HUES48 (cell line): ENCODE measurements at regions not wholly inside any gene's neighbourhood (a gene's known extent, or its start where the extent isn't known, plus 50 kb on each side); places are given as distances from the start of the nearest gene placed in this dataset.

Source experiments
- H3K27ac ChIP-seq: one replicate; pipeline ENCODE4 v1.7.0; 2013; ENCODE audit warnings: low read depth, low read length, inconsistent platforms
- H3K27me3 ChIP-seq: 2 replicates; pipeline ENCODE4 v1.6.1; 2013; ENCODE audit warnings: mild to moderate bottlenecking, low read length; ENCODE audit not compliant: control insufficient read depth, insufficient read depth
- H3K36me3 ChIP-seq: 2 replicates; pipeline ENCODE4 v1.6.1; 2013; ENCODE audit warnings: low read length; ENCODE audit not compliant: control insufficient read depth, insufficient read depth
- H3K4me1 ChIP-seq: 2 replicates; pipeline ENCODE4 v1.6.1; 2013; ENCODE audit warnings: mild to moderate bottlenecking, low read length; ENCODE audit not compliant: control insufficient read depth, insufficient read depth
- H3K4me3 ChIP-seq: 2 replicates; pipeline ENCODE4 v1.5.1; 2013; ENCODE audit warnings: mild to moderate bottlenecking, low read depth, low read length
- H3K9ac ChIP-seq: 2 replicates; pipeline ENCODE4 v1.6.1; 2013; ENCODE audit warnings: mild to moderate bottlenecking, low read depth, low read length, moderate library complexity
- H3K9me3 ChIP-seq: 2 replicates; pipeline ENCODE4 v1.6.1; 2013; ENCODE audit warnings: low read length; ENCODE audit not compliant: control insufficient read depth, insufficient read depth

GRCh38 chr22:34687116-34687515, 378.8 kb upstream of the ISX start:
- no peaks in the 10 kb centered on the region for H3K9me3 ChIP-seq
- no peak overlapping the region for H3K4me3 ChIP-seq
- H3K27ac ChIP-seq = no peak overlapping the region
- no peak overlapping the region for H3K9ac ChIP-seq
- no peaks in the 10 kb centered on the region for H3K27me3 ChIP-seq
- no peaks in the 10 kb centered on the region for H3K4me1 ChIP-seq
- no peaks in the 10 kb centered on the region for H3K36me3 ChIP-seq

GRCh38 chr22:34688825-34689224, 377.1 kb upstream of the ISX start:
- Histone ChIP-seq H3K4me1 (no peaks in the 10 kb centered on the region), H3K36me3 (no peaks in the 10 kb centered on the region), H3K9ac (no peak overlapping the region), H3K27ac (no peak overlapping the region), H3K27me3 (no peaks in the 10 kb centered on the region), H3K9me3 (no peaks in the 10 kb centered on the region), H3K4me3 (no peak overlapping the region)

DNA sequence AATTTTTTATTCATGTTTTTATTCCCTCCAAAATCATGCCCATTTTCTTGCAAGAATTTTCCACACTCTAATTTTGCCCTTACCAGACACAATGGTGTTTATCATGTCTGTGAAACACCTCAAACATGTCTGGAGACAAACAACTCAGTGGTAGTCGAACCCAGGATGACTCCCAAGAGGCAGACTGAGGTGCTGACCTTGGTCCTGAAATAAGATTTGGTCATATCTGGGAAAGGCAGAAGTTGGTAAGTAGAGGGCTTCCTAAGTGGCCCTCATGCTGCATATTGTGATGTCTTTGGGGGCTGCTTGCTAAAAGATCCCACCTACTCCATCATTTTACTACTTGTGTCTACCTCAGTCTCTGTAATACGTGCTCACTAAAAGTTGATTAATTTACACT, 369.4 kb upstream of the ISX start:
- Histone ChIP-seq H3K27ac (no peak overlapping the region), H3K4me1 (no peaks in the 10 kb centered on the region), H3K36me3 (no peaks in the 10 kb centered on the region), H3K4me3 (no peak overlapping the region), H3K9me3 (no peaks in the 10 kb centered on the region), H3K9ac (no peak overlapping the region), H3K27me3 (no peaks in the 10 kb centered on the region)

GRCh38 chr22:34702279-34702678, 363.7 kb upstream of the ISX start:
- Histone ChIP-seq H3K9ac (no peak overlapping the region), H3K27me3 (no peaks in the 10 kb centered on the region), H3K4me1 (no peaks in the 10 kb centered on the region), H3K9me3 (no peaks in the 10 kb centered on the region), H3K27ac (no peak overlapping the region), H3K36me3 (no peaks in the 10 kb centered on the region), H3K4me3 (no peak overlapping the region)

GRCh38 chr22:34709641-34710040, 356.3 kb upstream of the ISX start:
- no peaks in the 10 kb centered on the region for H3K9me3 ChIP-seq
- no peaks in the 10 kb centered on the region for H3K4me1 ChIP-seq
- H3K27ac ChIP-seq = no peak overlapping the region
- H3K36me3 ChIP-seq = no peaks in the 10 kb centered on the region
- H3K4me3 ChIP-seq = no peak overlapping the region
- no peak overlapping the region for H3K9ac ChIP-seq
- no peaks in the 10 kb centered on the region for H3K27me3 ChIP-seq

- H3K4me3 ChIP-seq = no peak overlapping the region
- H3K27me3 ChIP-seq = no peaks in the 10 kb centered on the region
Observed at GRCh38 chr22:34722901-34723300, 343.1 kb upstream of the ISX start.

DNA sequence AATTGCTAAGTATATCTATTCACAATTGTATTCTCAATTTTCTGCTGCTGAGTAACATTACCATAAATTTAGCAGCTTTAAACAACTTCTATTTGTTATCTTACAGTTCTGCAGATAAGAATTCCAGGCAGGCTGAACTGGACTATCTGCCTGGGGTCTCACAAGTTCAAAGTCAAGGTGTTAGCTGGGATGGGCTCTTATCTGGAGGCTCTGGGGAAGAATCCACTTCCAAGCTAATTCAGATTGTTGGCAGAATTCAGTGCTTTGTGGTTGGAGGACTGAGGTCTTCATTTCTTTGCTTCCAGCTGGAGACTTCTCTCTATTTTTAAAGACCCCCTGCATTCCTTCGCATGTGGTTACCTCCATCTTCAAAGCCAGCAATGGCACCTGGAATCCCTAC, 329.9 kb upstream of the ISX start:
- H3K4me3 ChIP-seq = no peak overlapping the region

More at GRCh38 chr22:34722901-34723300, 343.1 kb upstream of the ISX start:
- Histone ChIP-seq H3K4me1 (no peaks in the 10 kb centered on the region), H3K9me3 (peaks cover 3% of the 10 kb centered on the region; the same call in 1 of the 2 replicates), H3K9ac (no peak overlapping the region), H3K36me3 (no peaks in the 10 kb centered on the region), H3K27ac (no peak overlapping the region)

GRCh38 chr22:34738661-34739400, 327.1 kb upstream of the ISX start:
- H3K27ac ChIP-seq = no peak overlapping the region
- H3K27me3 ChIP-seq = no peaks in the 10 kb centered on the region
- no peak overlapping the region for H3K4me3 ChIP-seq
- peaks cover 6% of the 10 kb centered on the region for H3K4me1 ChIP-seq
- no peak overlapping the region for H3K9ac ChIP-seq
- H3K9me3 ChIP-seq = 0 out of 2 replicates have a peak, but pooled peaks cover 3% of the 10 kb centered on the region
- no peaks in the 10 kb centered on the region for H3K36me3 ChIP-seq

More for the DNA sequence above, 329.9 kb upstream of the ISX start:
- Histone ChIP-seq H3K27ac (no peak overlapping the region), H3K9ac (no peak overlapping the region), H3K4me1 (no peaks in the 10 kb centered on the region), H3K36me3 (no peaks in the 10 kb centered on the region), H3K9me3 (0 out of 2 replicates have a peak, but pooled peaks cover 6% of the 10 kb centered on the region), H3K27me3 (no peaks in the 10 kb centered on the region)

GRCh38 chr22:34743110-34743751, 322.7 kb upstream of the ISX start:
- peaks cover 6% of the 10 kb centered on the region for H3K4me1 ChIP-seq
- no peak overlapping the region for H3K4me3 ChIP-seq
- H3K27me3 ChIP-seq = no peaks in the 10 kb centered on the region
- H3K9ac ChIP-seq = no peak overlapping the region
- H3K36me3 ChIP-seq = no peaks in the 10 kb centered on the region
- no peak overlapping the region for H3K27ac ChIP-seq
- H3K9me3 ChIP-seq = no peaks in the 10 kb centered on the region

DNA sequence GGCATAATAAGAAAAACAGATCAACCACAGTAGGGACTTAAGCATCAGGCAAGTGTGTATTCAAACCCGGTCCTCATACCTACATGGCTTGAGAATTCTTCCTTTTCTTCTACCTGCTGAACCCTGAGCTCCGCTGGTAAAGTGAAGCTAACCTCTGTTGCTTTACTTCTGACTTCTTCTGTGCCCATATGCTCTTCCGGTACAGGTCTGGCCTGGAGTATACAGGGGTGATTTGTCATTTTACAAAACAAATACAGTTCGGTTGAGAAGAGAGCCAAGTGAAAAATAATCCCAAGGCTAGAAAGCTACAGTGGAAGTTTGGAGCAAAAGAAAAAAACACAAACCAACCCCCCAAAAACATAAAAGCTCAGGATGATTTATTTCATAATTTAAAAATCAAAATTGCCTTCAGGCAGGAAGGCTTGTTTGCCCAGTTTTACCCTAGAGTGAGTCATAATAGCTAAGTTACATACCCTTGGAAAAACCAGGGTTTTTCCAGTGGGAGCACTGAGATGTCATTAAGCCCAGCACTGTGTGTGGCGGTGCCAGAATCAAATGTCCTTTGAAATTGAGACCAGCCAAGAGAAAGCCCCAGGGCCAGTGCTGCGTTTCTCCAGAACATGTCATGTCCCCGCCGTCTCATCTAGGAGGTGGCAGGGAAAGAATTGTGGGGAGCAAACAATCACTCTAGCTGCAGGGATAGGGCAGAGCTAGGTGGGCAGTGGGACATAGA, 305.5 kb upstream of the ISX start:
- Histone ChIP-seq H3K27ac (no peak overlapping the region), H3K36me3 (no peaks in the 10 kb centered on the region), H3K9ac (no peak overlapping the region), H3K4me3 (no peak overlapping the region), H3K27me3 (no peaks in the 10 kb centered on the region), H3K4me1 (0 out of 2 replicates have a peak, but pooled peaks cover 2% of the 10 kb centered on the region), H3K9me3 (no peaks in the 10 kb centered on the region; the same call in 1 of the 2 replicates)

GRCh38 chr22:34761111-34761510, 304.8 kb upstream of the ISX start:
- H3K27ac ChIP-seq = no peak overlapping the region
- no peak overlapping the region for H3K9ac ChIP-seq
- H3K4me1 ChIP-seq = no peaks in the 10 kb centered on the region
- H3K27me3 ChIP-seq = no peaks in the 10 kb centered on the region
- H3K4me3 ChIP-seq = no peak overlapping the region
- H3K36me3 ChIP-seq = no peaks in the 10 kb centered on the region
- no peaks in the 10 kb centered on the region; the same call in 1 of the 2 replicates for H3K9me3 ChIP-seq
